Activated CD8-positive, alpha-beta T cell treated with anti-CD3 and anti-CD28 coated beads, Interleukin-2, amount 10 ng/mL, durations not matched to agents 7 days and 5 days (primary cell): ENCODE measurements at regions not wholly inside any gene's neighbourhood (a gene's known extent, or its start where the extent isn't known, plus 50 kb on each side); places are given as distances from the start of the nearest gene placed in this dataset.
"Not testable (repeated sequence)": the region's sequence is repeated elsewhere in the genome, so short reads cannot be mapped to it uniquely, and the experiment has no call there.

Experiments
- ATAC-seq: fragments of 150-1000 bp; cut with Tn5 transposase; one replicate; pipeline ENCODE4 v1.10.0; 2021; ENCODE audit warnings: moderate library complexity
- CTCF ChIA-PET: fragments of 350-600 bp; sonication (Branson Sonifier 250); formaldehyde crosslinking; loops from one replicate; lab custom pipeline; 2021; ENCODE audit warnings: antibody characterized with exemption; lab: Charles Lee
- POLR2A ChIA-PET: fragments of 350-600 bp; sonication (Branson Sonifier 250); formaldehyde crosslinking; loops from one replicate; lab custom pipeline; 2021; ENCODE audit warnings: antibody characterized with exemption; lab: Charles Lee
- DNase-seq: peaks from one replicate; pipeline ENCODE4 v3.0.0-alpha.2; 2020
- H3K27ac Mint-ChIP-seq: one replicate; pipeline ENCODE4 v1.8.0; 2021; ENCODE audit warnings: mild to moderate bottlenecking, mixed read lengths
- H3K27me3 Mint-ChIP-seq: one replicate; pipeline ENCODE4 v1.8.0; 2021; ENCODE audit warnings: low read depth, mixed read lengths
- H3K36me3 Mint-ChIP-seq: one replicate; pipeline ENCODE4 v1.8.0; 2021; ENCODE audit warnings: low read depth, mixed read lengths
- H3K4me1 Mint-ChIP-seq: one replicate; pipeline ENCODE4 v1.8.0; 2021; ENCODE audit warnings: low read depth, mixed read lengths
- H3K4me3 Mint-ChIP-seq: one replicate; pipeline ENCODE4 v1.8.0; 2021; ENCODE audit warnings: mild to moderate bottlenecking, mixed read lengths
- H3K9me3 Mint-ChIP-seq: one replicate; pipeline ENCODE4 v1.8.0; 2022; ENCODE audit warnings: mixed read lengths; ENCODE audit not compliant: insufficient read depth

- ChIA-PET CTCF (no interaction called here), POLR2A (no interaction called here)
- Mint-ChIP-seq H3K4me3 (no peak overlapping the region), H3K4me1 (peaks cover 8% of the 10 kb centered on the region), H3K27me3 (peaks cover 5% of the 10 kb centered on the region), H3K9me3 (peaks cover 14% of the 10 kb centered on the region), H3K27ac (no peak overlapping the region), H3K36me3 (no peaks in the 10 kb centered on the region)
- ATAC-seq (no peak), DNase-seq (no peak)
Measured at GRCh38 chr6:14593286-14593685, 475.7 kb downstream of the CD83 start.

DNA sequence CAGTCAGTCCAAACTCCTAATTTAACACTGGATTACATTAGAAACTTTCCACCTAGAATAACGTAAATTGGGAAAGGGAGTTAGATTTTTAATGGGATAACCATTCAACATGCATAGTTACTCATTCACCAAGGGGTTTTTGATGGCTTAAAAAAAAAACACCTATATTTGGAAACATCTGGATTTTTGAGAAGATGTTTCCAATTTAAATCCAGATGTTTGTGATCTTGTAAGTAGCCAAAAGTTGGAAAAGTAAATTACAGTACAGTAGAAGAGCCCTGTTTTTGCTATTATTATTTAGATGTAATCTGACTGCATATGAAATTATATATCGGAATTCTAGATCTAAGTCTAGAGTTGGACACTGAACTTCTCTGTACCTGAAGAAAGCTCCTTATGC is 478.2 kb downstream of the CD83 start:
- no peak for DNase-seq
- peaks cover 14% of the 10 kb centered on the region for H3K9me3 Mint-ChIP-seq
- H3K27me3 Mint-ChIP-seq: peaks cover 5% of the 10 kb centered on the region
- ChIA-PET POLR2A (no interaction called here), CTCF (no interaction called here)
- no peaks in the 10 kb centered on the region for H3K36me3 Mint-ChIP-seq
- no peak overlapping the region for H3K4me3 Mint-ChIP-seq
- H3K27ac Mint-ChIP-seq: no peak overlapping the region
- no peak for ATAC-seq
- H3K4me1 Mint-ChIP-seq: peaks cover 8% of the 10 kb centered on the region

DNA sequence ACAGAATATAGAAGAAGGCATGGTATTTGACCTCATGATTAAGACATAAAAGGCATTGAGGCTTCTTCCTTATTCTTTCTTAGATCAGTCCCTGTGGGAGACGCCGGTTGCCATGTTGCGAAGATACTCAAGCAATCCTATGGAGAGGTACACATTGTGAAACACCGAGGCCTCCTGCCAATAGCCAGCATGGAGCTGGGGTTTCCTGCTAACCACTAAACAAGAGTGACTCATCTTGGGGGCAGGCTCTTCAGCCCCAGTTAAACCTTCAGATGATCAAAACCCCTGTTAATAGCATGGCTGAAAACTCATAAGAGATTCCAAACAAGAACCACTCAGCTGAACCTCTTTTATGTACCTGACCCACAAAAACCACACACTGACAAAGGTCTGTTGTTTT is 478.8 kb downstream of the CD83 start:
- no peak for ATAC-seq
- peaks cover 14% of the 10 kb centered on the region for H3K9me3 Mint-ChIP-seq
- H3K4me1 Mint-ChIP-seq: peaks cover 8% of the 10 kb centered on the region
- no peak overlapping the region for H3K4me3 Mint-ChIP-seq
- H3K36me3 Mint-ChIP-seq: no peaks in the 10 kb centered on the region
- DNase-seq: no peak
- peaks cover 5% of the 10 kb centered on the region for H3K27me3 Mint-ChIP-seq
- CTCF ChIA-PET: no interaction called here
- POLR2A ChIA-PET: no interaction called here
- H3K27ac Mint-ChIP-seq: no peak overlapping the region

- H3K4me1 Mint-ChIP-seq: peaks cover 8% of the 10 kb centered on the region
- H3K9me3 Mint-ChIP-seq: peaks cover 14% of the 10 kb centered on the region
- DNase-seq (no peak), ATAC-seq (no peak)
- no peak overlapping the region for H3K4me3 Mint-ChIP-seq
- POLR2A ChIA-PET: no interaction called here
- H3K27me3 Mint-ChIP-seq: peaks cover 5% of the 10 kb centered on the region
- H3K36me3 Mint-ChIP-seq: no peaks in the 10 kb centered on the region
- CTCF ChIA-PET: no interaction called here
- H3K27ac Mint-ChIP-seq: no peak overlapping the region
Measured at GRCh38 chr6:14597090-14597489, 479.5 kb downstream of the CD83 start.

DNA sequence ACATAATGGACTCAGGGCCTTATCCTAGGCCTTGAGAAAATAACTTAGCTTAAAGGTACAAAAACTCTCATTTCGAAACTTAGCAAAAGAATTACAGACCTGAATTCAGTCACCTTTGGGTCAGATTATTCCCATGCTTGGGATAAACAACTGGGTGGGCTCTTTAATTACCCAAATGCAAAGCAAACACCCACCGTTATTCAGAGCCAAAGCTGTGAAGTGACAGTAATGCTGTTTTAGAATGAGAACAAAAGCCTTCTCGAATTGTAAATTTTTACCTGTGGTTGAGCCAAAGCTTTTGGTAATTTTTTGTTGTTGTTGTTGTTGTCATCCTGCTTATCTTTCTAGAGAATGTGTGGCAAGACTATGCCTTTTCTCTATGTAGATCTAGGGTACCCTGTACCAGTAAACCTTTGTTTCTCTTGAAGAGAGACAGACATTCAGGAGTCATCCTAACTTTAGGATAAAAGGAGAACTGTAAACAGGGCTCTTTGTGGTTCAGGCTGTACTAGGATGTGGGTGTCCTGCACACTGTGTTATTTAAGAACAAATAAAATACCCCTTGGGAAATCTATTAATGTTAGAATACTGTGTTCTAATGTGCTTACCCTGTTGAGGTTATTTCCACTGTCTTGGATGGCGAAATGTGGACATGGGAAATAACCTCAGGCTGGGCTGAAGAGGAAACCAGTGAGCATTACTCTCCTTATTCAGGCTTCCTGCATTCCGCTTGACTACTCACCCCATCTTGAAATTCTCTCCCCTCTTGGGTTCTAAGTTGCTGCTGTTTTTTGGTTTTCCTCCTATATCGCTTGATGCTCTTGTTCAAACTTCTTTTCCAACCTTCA is 480.7 kb downstream of the CD83 start:
- no peak overlapping the region for H3K4me3 Mint-ChIP-seq
- CTCF ChIA-PET: no interaction called here
- POLR2A ChIA-PET: no interaction called here
- ATAC-seq: no peak
- peaks cover 5% of the 10 kb centered on the region for H3K27me3 Mint-ChIP-seq
- H3K4me1 Mint-ChIP-seq: peaks cover 8% of the 10 kb centered on the region
- H3K27ac Mint-ChIP-seq: no peak overlapping the region
- no peak for DNase-seq
- peaks cover 14% of the 10 kb centered on the region for H3K9me3 Mint-ChIP-seq
- no peaks in the 10 kb centered on the region for H3K36me3 Mint-ChIP-seq

DNA sequence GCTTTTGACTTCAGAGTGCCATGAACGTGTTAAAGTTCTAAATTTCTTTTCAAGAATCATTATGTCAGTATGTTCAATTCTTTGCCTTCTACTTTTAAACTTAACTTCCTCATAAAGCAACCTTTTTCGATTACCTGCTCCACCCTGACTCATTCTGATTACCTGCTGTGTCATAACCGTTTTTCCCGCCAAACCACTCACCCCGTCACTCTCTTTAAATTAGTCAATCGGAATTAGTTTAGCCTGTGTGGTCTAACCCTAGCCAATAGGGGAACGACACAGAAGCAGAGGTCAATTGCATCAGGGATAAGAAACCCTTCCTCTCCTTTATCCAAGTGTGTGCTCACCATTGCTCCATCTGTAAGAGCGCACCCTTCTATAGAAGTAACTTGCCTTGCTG is 482.7 kb downstream of the CD83 start:
- H3K27ac Mint-ChIP-seq, H3K4me3 Mint-ChIP-seq, H3K4me1 Mint-ChIP-seq, H3K36me3 Mint-ChIP-seq, ATAC-seq, CTCF ChIA-PET, POLR2A ChIA-PET, H3K27me3 Mint-ChIP-seq, DNase-seq: not testable (repeated sequence)
- peaks cover 12% of the 10 kb centered on the region for H3K9me3 Mint-ChIP-seq

DNA sequence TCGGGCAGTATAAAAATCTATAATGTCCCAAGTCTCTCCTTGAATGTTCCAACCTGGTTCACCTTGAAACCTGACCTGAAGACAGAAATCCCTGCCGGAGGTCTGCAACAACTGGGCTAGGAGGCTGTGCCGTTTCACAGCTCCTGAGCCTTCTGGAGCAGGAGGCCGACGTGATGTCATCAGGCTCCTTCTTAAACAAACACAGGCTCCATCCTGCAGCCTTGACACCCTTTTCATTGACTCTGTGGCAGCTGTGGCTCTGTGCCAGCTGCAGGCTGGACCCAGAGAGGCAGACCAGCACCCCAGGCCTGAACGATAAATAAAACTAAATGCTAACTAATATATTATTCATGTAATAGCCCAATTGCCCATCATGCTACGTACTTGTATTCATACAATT is 483.9 kb downstream of the CD83 start:
- ATAC-seq (no peak), DNase-seq (no peak)
- peaks cover 5% of the 10 kb centered on the region for H3K4me1 Mint-ChIP-seq
- H3K9me3 Mint-ChIP-seq: peaks cover under 1% of the 10 kb centered on the region
- no peak overlapping the region for H3K27ac Mint-ChIP-seq
- H3K36me3 Mint-ChIP-seq: no peaks in the 10 kb centered on the region
- no peak overlapping the region for H3K4me3 Mint-ChIP-seq
- peaks cover 5% of the 10 kb centered on the region for H3K27me3 Mint-ChIP-seq
- ChIA-PET POLR2A (no interaction called here), CTCF (no interaction called here)

- Mint-ChIP-seq H3K27ac (no peak overlapping the region), H3K36me3 (no peaks in the 10 kb centered on the region), H3K4me3 (no peak overlapping the region), H3K4me1 (no peaks in the 10 kb centered on the region), H3K27me3 (peaks cover 2% of the 10 kb centered on the region), H3K9me3 (no peaks in the 10 kb centered on the region)
- DNase-seq (no peak), ATAC-seq (no peak)
- ChIA-PET CTCF (no interaction called here), POLR2A (no interaction called here)
Measured at GRCh38 chr6:14606353-14606752, 488.8 kb downstream of the CD83 start.

GRCh38 chr6:14610141-14610540 is 492.6 kb downstream of the CD83 start:
- Mint-ChIP-seq H3K9me3 (peaks cover 3% of the 10 kb centered on the region), H3K4me3 (no peak overlapping the region), H3K36me3 (no peaks in the 10 kb centered on the region), H3K27me3 (peaks cover 10% of the 10 kb centered on the region), H3K27ac (no peak overlapping the region), H3K4me1 (peaks cover 3% of the 10 kb centered on the region)
- ATAC-seq: no peak
- DNase-seq: no peak
- POLR2A ChIA-PET: no interaction called here
- CTCF ChIA-PET: interaction anchor here (0.6 kb wide), 1 partner anchor 80 kb away, joined by 3 read pairs; no protein-coding TSS in a partner anchor

- DNase-seq (no peak), ATAC-seq (no peak)
- H3K27me3 Mint-ChIP-seq: peaks cover 13% of the 10 kb centered on the region
- ChIA-PET CTCF (no interaction called here), POLR2A (no interaction called here)
- peaks cover 7% of the 10 kb centered on the region for H3K9me3 Mint-ChIP-seq
- H3K27ac Mint-ChIP-seq: no peak overlapping the region
- no peaks in the 10 kb centered on the region for H3K36me3 Mint-ChIP-seq
- H3K4me1 Mint-ChIP-seq: peaks cover 14% of the 10 kb centered on the region
- no peak overlapping the region for H3K4me3 Mint-ChIP-seq
Measured at GRCh38 chr6:14612016-14612980, 494.7 kb downstream of the CD83 start.

- Mint-ChIP-seq H3K4me1 (peaks cover 14% of the 10 kb centered on the region), H3K27ac (no peak overlapping the region), H3K4me3 (no peak overlapping the region), H3K36me3 (no peaks in the 10 kb centered on the region), H3K9me3 (peaks cover 7% of the 10 kb centered on the region), H3K27me3 (peaks cover 13% of the 10 kb centered on the region)
- ChIA-PET POLR2A (no interaction called here), CTCF (interaction anchor here (1.4 kb wide), 1 partner anchor 26 kb away, joined by 3 read pairs; no protein-coding TSS in a partner anchor)
- no peak for ATAC-seq
- DNase-seq: no peak
Measured at GRCh38 chr6:14614631-14615030, 497.1 kb downstream of the CD83 start.

DNA sequence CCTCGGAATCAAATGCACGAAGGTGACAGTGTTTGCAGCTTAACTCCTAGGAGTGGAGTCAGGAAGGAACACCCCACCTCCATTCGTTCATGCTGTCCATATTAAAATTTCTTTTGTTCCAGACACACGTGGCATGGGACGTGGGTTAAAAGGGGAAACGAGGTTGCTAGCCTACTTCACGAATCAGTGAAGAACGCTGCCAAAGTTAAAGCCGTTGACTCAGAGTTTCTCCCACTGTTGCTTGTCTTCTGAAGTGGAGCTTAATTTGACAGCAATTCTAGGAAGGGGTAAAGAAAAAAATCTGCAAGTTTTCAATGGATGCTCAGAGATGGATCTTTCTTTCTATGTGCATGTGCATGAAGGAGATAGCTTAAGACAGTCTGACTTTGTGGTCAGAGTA is 499.1 kb downstream of the CD83 start:
- no peak overlapping the region for H3K4me3 Mint-ChIP-seq
- H3K4me1 Mint-ChIP-seq: peaks cover 19% of the 10 kb centered on the region
- ATAC-seq (no peak), DNase-seq (no peak)
- H3K27me3 Mint-ChIP-seq: peaks cover 15% of the 10 kb centered on the region
- no peak overlapping the region for H3K27ac Mint-ChIP-seq
- peaks cover 7% of the 10 kb centered on the region for H3K9me3 Mint-ChIP-seq
- no peaks in the 10 kb centered on the region for H3K36me3 Mint-ChIP-seq
- POLR2A ChIA-PET: interaction anchor here (0.7 kb wide), 1 partner anchor 14 kb away, joined by 3 read pairs; no protein-coding TSS in a partner anchor
- CTCF ChIA-PET: no interaction called here
